PC-9 (cell line): ENCODE measurements at regions not wholly inside any gene's neighbourhood (a gene's known extent, or its start where the extent isn't known, plus 50 kb on each side); places are given as distances from the start of the nearest gene placed in this dataset.

Experiments used
- BruUV-seq: library from RNA; stranded (reverse); fragments of 400-500 nt; replicated peaks from 2 replicates; lab custom pipeline; 2021; lab: Mats Ljungman, UMichigan
- CTCF ChIA-PET: fragments of 300-600 bp; sonication (Branson Sonifier 250); formaldehyde crosslinking; loops from one replicate; lab custom pipeline; 2022; ENCODE audit warnings: antibody characterized with exemption; lab: Charles Lee
- POLR2A ChIA-PET: fragments of 300-600 bp; sonication (Branson Sonifier 250); formaldehyde crosslinking; loops from one replicate; lab custom pipeline; 2022; ENCODE audit warnings: antibody characterized with exemption; ENCODE audit not compliant: unreplicated experiment; lab: Charles Lee
- DNase-seq, 2 experiments: peaks; one replicate each; pipeline versions ENCODE4 v3.0.0 to v3.0.0-alpha.2; 2015 to 2022; ENCODE audit warnings: mixed read lengths in 1 of 2
- H2AFZ ChIP-seq: fragments of 200-600 bp; sonication (generic); 2 replicates; pipeline ENCODE4 v1.8.1; 2017; ENCODE audit warnings: antibody characterized with exemption
- H3F3A ChIP-seq: fragments of 200-600 bp; sonication (generic); 2 replicates; pipeline ENCODE4 v1.8.1; 2017; ENCODE audit warnings: antibody characterized with exemption, mild to moderate bottlenecking, low read depth; ENCODE audit not compliant: insufficient read depth
- H3K27ac ChIP-seq: fragments of 200-600 bp; sonication (generic); 2 replicates; pipeline ENCODE4 v1.6.1; 2016; ENCODE audit warnings: mixed run types
- H3K27me3 ChIP-seq: fragments of 200-600 bp; sonication (generic); 2 replicates; pipeline ENCODE4 v1.6.1; 2016; ENCODE audit warnings: low read depth, mixed run types; ENCODE audit not compliant: insufficient read depth
- H3K36me3 ChIP-seq: fragments of 200-600 bp; sonication (generic); 2 replicates; pipeline ENCODE4 v1.6.1; 2016; ENCODE audit warnings: low read depth, mixed run types
- H3K4me1 ChIP-seq: fragments of 200-600 bp; sonication (generic); replicated peaks from 2 replicates; pipeline ENCODE4 v1.6.1; 2016; ENCODE audit warnings: mixed run types; ENCODE audit not compliant: insufficient read depth
- H3K4me2 ChIP-seq: fragments of 200-600 bp; sonication (generic); 2 replicates; pipeline ENCODE4 v1.6.1; 2017; ENCODE audit warnings: mixed run types
- H3K4me3 ChIP-seq: fragments of 200-600 bp; sonication (generic); 2 replicates; pipeline ENCODE4 v1.6.1; 2016; ENCODE audit warnings: mixed run types
- H3K79me2 ChIP-seq: fragments of 200-600 bp; sonication (generic); 2 replicates; pipeline ENCODE4 v1.6.1; 2017; ENCODE audit warnings: low read depth, mixed run types
- H3K9me2 ChIP-seq: fragments of 200-600 bp; sonication (generic); 2 replicates; pipeline ENCODE4 v1.8.1; 2017; ENCODE audit warnings: mild to moderate bottlenecking; ENCODE audit not compliant: insufficient read depth
- H3K9me3 ChIP-seq: fragments of 200-600 bp; sonication (generic); 2 replicates; pipeline ENCODE4 v1.8.1; 2016; ENCODE audit warnings: low read depth; ENCODE audit not compliant: insufficient read depth
- H4K20me1 ChIP-seq: fragments of 200-600 bp; sonication (generic); 2 replicates; pipeline ENCODE4 v1.8.1; 2017; ENCODE audit not compliant: insufficient read depth
- CTCF ChIP-seq: fragments of 200-600 bp; sonication (generic); conservative IDR thresholded peaks from 2 replicates; pipeline ENCODE4 v1.6.1; 2017; ENCODE audit warnings: mixed run types, antibody characterized with exemption, mild to moderate bottlenecking, moderate library complexity
- EZH2 ChIP-seq: fragments of 200-600 bp; sonication (generic); IDR thresholded peaks from 2 replicates; pipeline ENCODE4 v1.8.0; 2017; ENCODE audit warnings: antibody characterized with exemption, low read depth
- intact Hi-C: fragments of 100-400 bp; cut with micrococcal nuclease; formaldehyde crosslinking; loops from one replicate; pipeline ENCODE4 v1.10.0; 2022; ENCODE audit not compliant: unreplicated experiment

GRCh38 chr1:3988431-3988830 is 88.4 kb upstream of the C1orf174 start:
- H3K27me3 ChIP-seq, result peaks cover 77% of the 10 kb centered on the region
- H3K36me3 ChIP-seq, result no peaks in the 10 kb centered on the region
- no peaks in the 10 kb centered on the region for H3F3A ChIP-seq
- no peak for TF ChIP-seq CTCF
- no peak for TF ChIP-seq EZH2
- no peaks in the 10 kb centered on the region for H3K9me3 ChIP-seq
- no peaks in the 10 kb centered on the region for H3K4me1 ChIP-seq
- intact Hi-C loops, result no loop called here
- no peaks in the 10 kb centered on the region for H3K9me2 ChIP-seq
- CTCF ChIA-PET, result no interaction called here
- DNase-seq, result no peak
- no peak overlapping the region for H3K4me3 ChIP-seq
- POLR2A ChIA-PET, result no interaction called here
- no peak overlapping the region for H3K4me2 ChIP-seq
- no peaks in the 10 kb centered on the region for H4K20me1 ChIP-seq
- BruUV-seq, result no TSS peak
- no peak overlapping the region for H2AFZ ChIP-seq
- no peak overlapping the region for H3K27ac ChIP-seq
- H3K79me2 ChIP-seq, result no peaks in the 10 kb centered on the region

- BruUV-seq, result no TSS peak
- DNase-seq, result no peak
- no peaks in the 10 kb centered on the region for H3K4me1 ChIP-seq
- no peaks in the 10 kb centered on the region for H3K9me2 ChIP-seq
- no peak overlapping the region for H3K4me3 ChIP-seq
- TF ChIP-seq CTCF, result no peak
- TF ChIP-seq EZH2, result no peak
- intact Hi-C loops, result no loop called here
- H3F3A ChIP-seq, result no peaks in the 10 kb centered on the region
- no peak overlapping the region for H3K4me2 ChIP-seq
- no peaks in the 10 kb centered on the region for H3K79me2 ChIP-seq
- no peak overlapping the region for H3K27ac ChIP-seq
- ChIA-PET POLR2A (no interaction called here), CTCF (no interaction called here)
- H3K36me3 ChIP-seq, result no peaks in the 10 kb centered on the region
- H3K9me3 ChIP-seq, result no peaks in the 10 kb centered on the region
- H2AFZ ChIP-seq, result no peak overlapping the region
- H4K20me1 ChIP-seq, result no peaks in the 10 kb centered on the region
- H3K27me3 ChIP-seq, result peaks cover 78% of the 10 kb centered on the region
Observed at GRCh38 chr1:3989465-3989864, 89.4 kb upstream of the C1orf174 start.

GRCh38 chr1:3992103-3992556 is 92.1 kb upstream of the C1orf174 start:
- no TSS peak for BruUV-seq
- CTCF ChIA-PET, result no interaction called here
- Histone ChIP-seq H3K27me3 (peaks cover 83% of the 10 kb centered on the region), H3K27ac (no peak overlapping the region), H3K4me3 (no peak overlapping the region), H3K9me3 (no peaks in the 10 kb centered on the region), H3F3A (no peaks in the 10 kb centered on the region), H3K4me1 (no peaks in the 10 kb centered on the region), H3K9me2 (no peaks in the 10 kb centered on the region), H4K20me1 (no peaks in the 10 kb centered on the region), H2AFZ (no peak overlapping the region), H3K79me2 (no peaks in the 10 kb centered on the region), H3K36me3 (no peaks in the 10 kb centered on the region), H3K4me2 (no peak overlapping the region)
- POLR2A ChIA-PET, result no interaction called here
- intact Hi-C loops, result no loop called here
- TF ChIP-seq EZH2, result no peak
- TF ChIP-seq CTCF, result no peak
- DNase-seq, result no peak
